PC-9 (cell line): ENCODE measurements at regions not wholly inside any gene's neighbourhood (a gene's known extent, or its start where the extent isn't known, plus 50 kb on each side); places are given as distances from the start of the nearest gene placed in this dataset.

Source experiments
- EZH2 ChIP-seq: fragments of 200-600 bp; sonication (generic); IDR thresholded peaks from 2 replicates; pipeline ENCODE4 v1.8.0; 2017; ENCODE audit warnings: antibody characterized with exemption, low read depth
- TF ChIP-seq, protein P1 (sequence below): fragments of 200-600 bp; sonication (generic); conservative IDR thresholded peaks from 2 replicates; pipeline ENCODE4 v1.6.1; 2017; ENCODE audit warnings: mixed run types, antibody characterized with exemption, mild to moderate bottlenecking, moderate library complexity

DNA sequence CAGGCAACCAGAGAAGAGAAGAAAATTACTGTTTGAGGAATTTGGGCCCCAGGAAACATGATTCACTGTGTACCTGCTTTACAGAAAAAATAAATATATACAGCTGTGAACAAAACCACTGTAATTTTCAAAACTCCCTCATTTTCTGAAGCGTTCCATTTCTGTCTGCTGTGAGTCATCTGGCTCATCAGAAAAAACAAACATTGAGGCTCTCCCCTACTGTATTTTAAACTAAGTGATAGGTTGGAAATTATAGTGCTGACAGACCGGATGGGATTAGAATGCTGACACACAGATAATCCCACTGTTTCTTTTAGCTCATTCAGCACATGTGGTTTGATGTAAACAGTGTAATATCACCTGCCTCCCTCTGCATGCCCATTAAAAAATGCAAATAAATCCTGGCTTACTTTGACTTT, 847.0 kb downstream of the TRIML1 start:
- TF ChIP-seq EZH2, result no peak
- TF ChIP-seq, protein P1, sequence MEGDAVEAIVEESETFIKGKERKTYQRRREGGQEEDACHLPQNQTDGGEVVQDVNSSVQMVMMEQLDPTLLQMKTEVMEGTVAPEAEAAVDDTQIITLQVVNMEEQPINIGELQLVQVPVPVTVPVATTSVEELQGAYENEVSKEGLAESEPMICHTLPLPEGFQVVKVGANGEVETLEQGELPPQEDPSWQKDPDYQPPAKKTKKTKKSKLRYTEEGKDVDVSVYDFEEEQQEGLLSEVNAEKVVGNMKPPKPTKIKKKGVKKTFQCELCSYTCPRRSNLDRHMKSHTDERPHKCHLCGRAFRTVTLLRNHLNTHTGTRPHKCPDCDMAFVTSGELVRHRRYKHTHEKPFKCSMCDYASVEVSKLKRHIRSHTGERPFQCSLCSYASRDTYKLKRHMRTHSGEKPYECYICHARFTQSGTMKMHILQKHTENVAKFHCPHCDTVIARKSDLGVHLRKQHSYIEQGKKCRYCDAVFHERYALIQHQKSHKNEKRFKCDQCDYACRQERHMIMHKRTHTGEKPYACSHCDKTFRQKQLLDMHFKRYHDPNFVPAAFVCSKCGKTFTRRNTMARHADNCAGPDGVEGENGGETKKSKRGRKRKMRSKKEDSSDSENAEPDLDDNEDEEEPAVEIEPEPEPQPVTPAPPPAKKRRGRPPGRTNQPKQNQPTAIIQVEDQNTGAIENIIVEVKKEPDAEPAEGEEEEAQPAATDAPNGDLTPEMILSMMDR, result no peak
